BLaER1 treated with 17β-estradiol and CSF1 and Interleukin-3, amounts not matched to agents 10 nM and 100 nM (cell line): ENCODE measurements at regions not wholly inside any gene's neighbourhood (a gene's known extent, or its start where the extent isn't known, plus 50 kb on each side); places are given as distances from the start of the nearest gene placed in this dataset.

Experiments
- H3K27ac ChIP-seq, 11 experiments: shearing (Covaris generic); formaldehyde crosslinking; 2 replicates each; pipeline ENCODE4 v1.8.1; 2022
- H3K27me3 ChIP-seq, 11 experiments: shearing (Covaris generic); formaldehyde crosslinking; 2 replicates each; pipeline ENCODE4 v1.8.1; 2022
- H3K36me3 ChIP-seq, 11 experiments: shearing (Covaris generic); formaldehyde crosslinking; 2 replicates each; pipeline ENCODE4 v1.8.1; 2022
- H3K4me1 ChIP-seq, 10 experiments: shearing (Covaris generic); formaldehyde crosslinking; 2 replicates each; pipeline ENCODE4 v1.8.1; 2022
- H3K4me2 ChIP-seq, 11 experiments: shearing (Covaris generic); formaldehyde crosslinking; 2 replicates each; pipeline ENCODE4 v1.8.1; 2022
- H3K4me3 ChIP-seq, 10 experiments: shearing (Covaris generic); formaldehyde crosslinking; 2 replicates each; pipeline ENCODE4 v1.8.1; 2022
- H3K9ac ChIP-seq, 11 experiments: shearing (Covaris generic); formaldehyde crosslinking; 2 replicates each; pipeline ENCODE4 v1.8.1; 2022
- H3K9me3 ChIP-seq, 11 experiments: shearing (Covaris generic); formaldehyde crosslinking; replicated peaks in 1 of 11; 2 replicates each; pipeline ENCODE4 v1.8.1; 2022
- H4K20me1 ChIP-seq, 11 experiments: shearing (Covaris generic); formaldehyde crosslinking; 2 replicates each; pipeline ENCODE4 v1.8.1; 2022
- Cebpa-rat ChIP-seq, 11 experiments: shearing (Covaris generic); IDR thresholded peaks; 2 replicates each; pipeline ENCODE4 v1.8.1; 2022

DNA sequence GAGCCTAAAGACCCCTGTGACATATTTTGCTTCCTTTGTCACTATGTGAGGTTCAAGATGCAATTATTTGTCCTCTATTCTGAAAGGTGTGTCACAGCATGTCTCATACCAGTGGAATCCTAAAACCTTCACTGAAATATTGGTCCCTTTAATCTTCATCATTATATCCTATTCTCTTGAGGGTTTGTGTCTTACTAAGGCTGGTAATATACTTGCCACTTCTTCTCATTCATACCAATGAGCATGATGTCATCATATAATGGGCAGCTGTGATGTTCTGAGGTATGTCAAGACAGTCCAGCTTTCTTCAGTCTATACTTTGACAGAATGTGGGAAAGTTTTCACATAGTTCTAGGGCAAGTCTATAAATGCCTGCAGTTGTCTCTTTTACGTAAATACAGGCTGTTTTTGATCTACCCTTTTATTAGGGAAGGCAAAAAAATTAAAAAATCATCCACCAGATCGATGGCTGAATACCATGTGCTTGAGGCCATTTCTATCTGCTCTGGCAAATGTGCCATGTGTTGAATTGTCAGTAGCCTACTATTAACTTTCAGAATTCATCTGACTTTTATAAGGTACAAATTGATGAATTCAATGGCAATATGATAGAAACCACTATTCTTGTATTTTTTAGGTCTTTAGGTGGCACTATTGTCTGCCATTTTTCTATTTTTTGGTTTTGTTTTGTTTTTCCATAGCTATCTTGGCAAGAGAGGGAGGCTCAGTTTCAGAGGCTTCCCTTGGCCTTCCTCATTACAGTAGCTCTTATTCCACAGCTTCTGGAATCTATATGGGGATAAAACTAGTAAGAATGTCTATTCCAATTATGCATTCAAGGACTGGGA lies 209.0 kb downstream of the PPARGC1A start:
- no peaks in the 10 kb centered on the region for H3K27me3 ChIP-seq
- no peak for TF ChIP-seq Cebpa-rat (IDR thresholded peaks at IDR 0.05)
- no peak overlapping the region for H3K27ac ChIP-seq
- H4K20me1 ChIP-seq, result no peaks in the 10 kb centered on the region
- no peaks in the 10 kb centered on the region for H3K4me1 ChIP-seq
- H3K9me3 ChIP-seq, result no peaks in the 10 kb centered on the region
- no peak overlapping the region for H3K9ac ChIP-seq
- H3K4me2 ChIP-seq, result no peak overlapping the region
- no peak overlapping the region for H3K4me3 ChIP-seq
- no peaks in the 10 kb centered on the region for H3K36me3 ChIP-seq

DNA sequence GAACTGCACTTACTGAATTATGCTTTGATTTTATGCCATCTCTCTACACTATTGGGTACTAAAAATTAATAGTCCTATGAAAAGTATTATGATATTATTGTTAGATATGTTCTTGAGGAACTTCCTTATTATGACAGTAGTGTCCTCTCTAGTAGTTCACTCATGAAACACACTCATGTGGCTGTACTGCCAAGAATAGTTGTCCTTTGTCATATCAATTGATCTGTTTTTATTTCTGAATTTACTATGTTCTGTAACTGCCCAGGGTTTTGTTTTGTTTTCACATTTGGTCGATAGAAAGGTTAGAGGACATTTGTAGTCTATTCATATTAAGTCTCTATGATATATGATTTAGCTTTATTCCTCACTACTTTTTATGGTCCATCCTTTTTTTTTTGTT lies 215.2 kb downstream of the PPARGC1A start:
- Histone ChIP-seq H3K4me2 (no peak overlapping the region), H4K20me1 (no peaks in the 10 kb centered on the region), H3K27me3 (no peaks in the 10 kb centered on the region), H3K4me3 (no peak overlapping the region), H3K27ac (no peak overlapping the region), H3K36me3 (no peaks in the 10 kb centered on the region), H3K9ac (no peak overlapping the region), H3K9me3 (no peaks in the 10 kb centered on the region), H3K4me1 (no peaks in the 10 kb centered on the region)
- no peak for TF ChIP-seq Cebpa-rat (IDR thresholded peaks at IDR 0.05)

DNA sequence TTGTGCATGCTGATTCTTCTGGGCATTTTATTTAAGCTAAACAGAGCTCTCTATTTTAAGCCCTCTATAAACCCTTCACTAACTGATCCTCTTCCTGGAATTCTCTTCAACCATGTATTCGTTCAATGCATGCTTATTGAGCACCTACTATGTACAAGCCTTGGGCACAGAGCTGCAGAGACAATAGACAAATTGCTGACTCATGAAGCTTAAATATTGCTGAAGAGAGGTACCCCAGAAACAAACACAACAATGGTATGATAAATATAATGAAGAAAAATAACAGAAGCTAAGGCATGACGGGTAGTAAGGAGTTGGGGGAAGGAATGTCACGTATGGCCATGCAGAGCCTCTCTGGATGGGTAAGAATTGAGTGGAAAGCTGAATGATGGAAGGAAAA lies 222.2 kb downstream of the PPARGC1A start:
- TF ChIP-seq Cebpa-rat (IDR thresholded peaks at IDR 0.05), result no peak
- no peaks in the 10 kb centered on the region for H3K9me3 ChIP-seq
- H3K4me3 ChIP-seq, result no peak overlapping the region
- H4K20me1 ChIP-seq, result no peaks in the 10 kb centered on the region
- H3K27ac ChIP-seq, result no peak overlapping the region
- no peak overlapping the region for H3K4me2 ChIP-seq
- H3K9ac ChIP-seq, result no peak overlapping the region
- no peaks in the 10 kb centered on the region for H3K4me1 ChIP-seq
- H3K27me3 ChIP-seq, result no peaks in the 10 kb centered on the region
- no peaks in the 10 kb centered on the region for H3K36me3 ChIP-seq

DNA sequence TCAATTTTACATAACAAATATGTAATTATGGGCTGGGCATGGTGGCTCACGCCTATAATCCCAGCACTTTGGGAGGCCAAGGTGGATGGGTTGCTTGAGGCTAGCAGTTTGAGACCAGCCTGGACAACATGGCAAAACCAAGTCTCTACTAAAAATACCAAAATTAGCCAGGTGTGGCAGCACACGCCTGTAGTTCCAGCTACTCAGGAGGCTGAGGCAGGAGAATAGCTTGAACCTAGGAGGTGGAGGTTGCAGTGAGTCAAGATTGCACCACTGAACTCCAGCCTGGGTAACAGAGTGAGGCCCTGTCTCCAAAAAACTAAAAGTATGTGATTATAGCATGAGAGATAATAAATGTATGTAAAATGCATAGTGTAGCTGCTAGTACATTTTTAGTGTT lies 229.0 kb downstream of the PPARGC1A start:
- Histone ChIP-seq H3K4me1 (no peaks in the 10 kb centered on the region), H3K27ac (no peak overlapping the region), H3K9me3 (no peaks in the 10 kb centered on the region; a peak in 1 of 22 replicates), H4K20me1 (no peaks in the 10 kb centered on the region), H3K4me3 (no peak overlapping the region), H3K9ac (no peak overlapping the region), H3K4me2 (no peak overlapping the region), H3K36me3 (no peaks in the 10 kb centered on the region), H3K27me3 (no peaks in the 10 kb centered on the region)
- no peak for TF ChIP-seq Cebpa-rat (IDR thresholded peaks at IDR 0.05)

DNA sequence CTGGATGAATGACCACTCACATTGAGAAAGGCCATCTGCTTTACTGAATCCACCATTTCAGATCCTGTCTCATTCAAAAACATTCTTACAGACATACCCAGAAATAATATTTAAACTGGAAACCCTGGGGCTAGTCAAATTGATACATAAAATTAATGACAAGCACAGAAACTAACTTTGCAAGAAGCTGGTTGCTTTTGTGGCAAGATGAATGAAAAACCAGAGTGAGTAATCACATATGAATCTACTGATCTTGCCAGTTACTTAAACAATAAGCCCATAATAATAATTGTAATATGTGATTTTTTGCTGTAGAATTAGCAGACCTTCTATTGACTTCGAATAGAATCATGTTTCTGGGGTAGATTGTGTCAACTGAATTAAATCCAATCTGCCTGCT lies 235.1 kb downstream of the PPARGC1A start:
- Histone ChIP-seq H3K27me3 (no peaks in the 10 kb centered on the region), H3K4me2 (no peak overlapping the region), H3K27ac (no peak overlapping the region), H3K4me1 (no peaks in the 10 kb centered on the region), H3K36me3 (no peaks in the 10 kb centered on the region), H3K9ac (no peak overlapping the region), H3K9me3 (peaks cover 0 to 8% (median 0%) of the 10 kb centered on the region in 11 experiments; a peak in 4 of 22 replicates), H3K4me3 (no peak overlapping the region), H4K20me1 (no peaks in the 10 kb centered on the region)
- TF ChIP-seq Cebpa-rat (IDR thresholded peaks at IDR 0.05), result no peak

DNA sequence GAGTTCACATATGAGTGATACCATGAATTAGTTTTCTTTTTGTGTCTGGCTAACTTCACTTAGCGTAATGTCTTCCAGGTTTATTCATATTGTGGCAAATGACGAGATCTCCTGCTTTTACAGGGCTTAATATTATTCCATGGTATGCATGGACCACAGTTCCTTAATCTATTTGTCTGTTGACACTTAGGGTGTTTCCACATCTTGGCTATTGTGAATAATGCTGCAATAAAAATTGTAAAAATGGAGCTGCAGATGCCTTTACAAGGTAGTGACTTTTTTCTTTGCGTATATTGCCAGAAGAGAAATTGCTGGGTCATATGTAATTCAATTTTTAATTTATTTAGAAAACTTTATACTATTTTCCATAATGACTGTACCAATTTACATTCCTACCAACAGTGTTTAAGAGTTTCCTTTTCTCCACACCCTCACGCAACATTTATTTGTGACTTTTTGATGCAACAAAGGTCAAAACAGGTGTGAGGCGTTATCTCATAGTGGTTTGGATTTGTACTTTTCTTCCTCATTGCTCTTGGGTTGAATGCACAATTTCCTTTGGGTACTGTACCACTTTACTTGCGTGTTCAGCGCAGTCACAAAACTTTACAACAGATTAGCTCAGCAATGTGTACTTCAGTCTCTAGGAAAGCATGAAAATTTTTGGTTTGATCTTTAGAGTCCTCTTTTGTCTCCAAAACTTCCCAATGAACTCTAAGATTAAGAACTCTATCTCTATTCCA lies 240.8 kb downstream of the PPARGC1A start:
- Histone ChIP-seq H3K4me1 (no peaks in the 10 kb centered on the region), H3K4me3 (no peak overlapping the region), H3K27me3 (no peaks in the 10 kb centered on the region), H3K9me3 (no peaks in the 10 kb centered on the region), H3K4me2 (no peak overlapping the region), H4K20me1 (no peaks in the 10 kb centered on the region), H3K36me3 (no peaks in the 10 kb centered on the region), H3K9ac (no peak overlapping the region), H3K27ac (no peak overlapping the region)
- TF ChIP-seq Cebpa-rat (IDR thresholded peaks at IDR 0.05), result no peak

DNA sequence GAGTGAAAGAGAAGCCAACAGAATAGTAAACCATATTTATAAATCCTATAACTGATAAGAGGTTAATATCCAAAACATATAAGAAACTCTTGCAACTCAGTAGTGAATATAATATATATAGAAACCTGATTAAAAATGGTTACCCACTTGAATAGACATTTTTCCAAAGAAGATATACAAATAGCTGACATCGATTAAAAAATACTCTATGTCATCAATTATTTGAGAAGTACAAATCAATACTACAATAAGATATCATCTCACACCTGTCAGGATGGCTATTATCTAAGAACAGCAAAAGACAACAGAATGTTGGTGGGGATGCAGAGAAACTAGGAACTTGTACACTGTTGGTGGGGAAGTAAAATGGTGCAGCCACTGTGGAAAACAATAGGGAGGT lies 254.4 kb downstream of the PPARGC1A start:
- Histone ChIP-seq H3K9ac (no peak overlapping the region), H3K4me2 (no peak overlapping the region), H3K27me3 (no peaks in the 10 kb centered on the region), H3K4me1 (no peaks in the 10 kb centered on the region), H3K27ac (no peak overlapping the region), H3K36me3 (no peaks in the 10 kb centered on the region), H4K20me1 (no peaks in the 10 kb centered on the region), H3K9me3 (no peaks in the 10 kb centered on the region), H3K4me3 (no peak overlapping the region)
- no peak for TF ChIP-seq Cebpa-rat (IDR thresholded peaks at IDR 0.05)

DNA sequence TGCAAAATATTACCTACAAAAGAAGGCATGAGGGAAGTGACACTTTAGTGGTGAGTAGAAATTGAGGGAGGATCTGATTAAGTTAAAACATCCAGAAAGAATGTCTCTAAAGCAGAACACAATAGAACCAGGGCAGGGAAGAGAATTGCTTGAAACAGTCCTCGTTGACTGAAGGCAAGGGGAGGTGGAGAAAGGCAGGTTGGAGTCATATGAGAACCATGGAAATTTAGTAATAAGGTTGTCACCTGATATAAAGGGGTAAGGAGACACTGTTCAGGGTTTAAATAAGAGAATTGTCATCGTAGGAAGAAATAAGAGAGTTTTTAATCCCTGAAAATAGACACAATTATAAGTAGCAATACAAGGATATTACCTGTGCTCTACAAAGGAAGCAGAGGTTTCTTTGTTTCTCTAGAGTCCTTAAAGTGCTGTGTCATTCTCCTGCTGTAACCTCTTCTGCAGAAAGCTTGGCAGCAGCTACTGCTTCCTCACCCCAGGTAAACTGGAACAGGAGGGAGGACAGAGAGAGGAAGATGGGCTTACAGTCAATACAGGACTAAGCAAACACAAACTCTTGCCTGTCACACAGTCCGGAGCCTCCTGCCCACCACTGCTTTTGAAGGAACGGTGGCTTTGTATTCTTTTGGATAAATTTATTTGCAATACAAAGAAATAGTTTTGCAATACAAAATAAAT lies 258.4 kb downstream of the PPARGC1A start:
- H3K9ac ChIP-seq, result no peak overlapping the region

DNA sequence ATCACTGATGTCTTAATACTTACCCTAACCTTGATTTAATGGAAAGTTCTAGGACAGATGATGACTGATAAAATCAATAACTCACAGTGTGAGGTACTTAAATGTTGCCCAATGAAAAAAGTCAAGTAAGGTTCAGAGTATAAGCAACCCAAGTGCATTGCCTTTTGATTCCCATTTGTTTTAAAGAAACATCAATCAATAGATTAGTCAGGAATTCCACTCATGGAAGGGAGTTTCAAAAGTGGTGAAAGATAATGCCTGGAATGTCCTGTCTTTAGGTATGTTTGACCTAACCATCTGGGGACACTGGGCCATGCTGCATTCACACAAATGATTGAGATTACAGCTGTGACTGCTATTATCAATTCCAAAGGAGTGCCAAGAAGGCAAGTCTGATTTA lies 259.7 kb downstream of the PPARGC1A start:
- H3K4me2 ChIP-seq, result no peak overlapping the region
- no peaks in the 10 kb centered on the region for H4K20me1 ChIP-seq
- no peak overlapping the region for H3K27ac ChIP-seq
- H3K36me3 ChIP-seq, result no peaks in the 10 kb centered on the region
- H3K9ac ChIP-seq, result no peak overlapping the region
- H3K4me3 ChIP-seq, result no peak overlapping the region
- H3K4me1 ChIP-seq, result no peaks in the 10 kb centered on the region
- H3K9me3 ChIP-seq, result peaks cover 0 to 4% (median 2%) of the 10 kb centered on the region in 11 experiments; a peak in 8 of 22 replicates
- TF ChIP-seq Cebpa-rat (IDR thresholded peaks at IDR 0.05), result no peak
- H3K27me3 ChIP-seq, result no peaks in the 10 kb centered on the region

More for the DNA sequence above, 258.4 kb downstream of the PPARGC1A start:
- Histone ChIP-seq H3K36me3 (no peaks in the 10 kb centered on the region), H3K4me1 (no peaks in the 10 kb centered on the region), H3K4me2 (no peak overlapping the region), H4K20me1 (no peaks in the 10 kb centered on the region), H3K27me3 (no peaks in the 10 kb centered on the region), H3K27ac (no peak overlapping the region), H3K4me3 (no peak overlapping the region), H3K9me3 (no peaks in the 10 kb centered on the region)
- no peak for TF ChIP-seq Cebpa-rat (IDR thresholded peaks at IDR 0.05)
